DMS 273 treated with DMSO at 0.1 percent for 48 hours (cell line): ENCODE measurements at regions not wholly inside any gene's neighbourhood (a gene's known extent, or its start where the extent isn't known, plus 50 kb on each side); places are given as distances from the start of the nearest gene placed in this dataset.
"Not testable (repeated sequence)": the region's sequence is repeated elsewhere in the genome, so short reads cannot be mapped to it uniquely, and the experiment has no call there.

Source experiments
- DNase-seq: peaks from one replicate; lab custom pipeline; 2025; lab: John Stamatoyannopoulos, UW

DNA sequence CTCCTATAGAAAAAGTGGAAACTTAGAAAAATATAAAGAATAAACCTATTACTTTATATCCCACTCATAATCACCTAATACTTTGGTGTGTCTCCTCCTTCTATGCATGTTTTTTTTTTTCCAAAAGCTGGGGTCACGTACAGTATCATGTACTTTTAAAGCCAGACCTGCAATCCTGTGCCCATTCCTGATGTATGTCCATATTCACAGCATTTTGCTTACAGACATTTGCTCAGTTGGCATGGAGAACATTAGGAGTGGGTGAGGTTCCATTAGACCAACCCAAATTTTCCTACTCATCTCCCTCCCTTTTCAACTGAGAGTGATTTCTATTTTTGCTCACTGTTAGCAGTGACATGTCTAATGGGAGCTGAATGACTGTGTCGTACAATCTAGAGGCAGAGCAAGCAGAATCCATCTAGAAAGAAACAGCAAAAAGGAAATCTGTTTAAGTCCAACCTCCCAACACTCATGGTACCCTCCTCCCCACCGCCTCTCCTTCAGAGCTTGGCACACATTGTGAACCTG, 195.6 kb upstream of the KLF3 start:
- no peak for DNase-seq

DNA sequence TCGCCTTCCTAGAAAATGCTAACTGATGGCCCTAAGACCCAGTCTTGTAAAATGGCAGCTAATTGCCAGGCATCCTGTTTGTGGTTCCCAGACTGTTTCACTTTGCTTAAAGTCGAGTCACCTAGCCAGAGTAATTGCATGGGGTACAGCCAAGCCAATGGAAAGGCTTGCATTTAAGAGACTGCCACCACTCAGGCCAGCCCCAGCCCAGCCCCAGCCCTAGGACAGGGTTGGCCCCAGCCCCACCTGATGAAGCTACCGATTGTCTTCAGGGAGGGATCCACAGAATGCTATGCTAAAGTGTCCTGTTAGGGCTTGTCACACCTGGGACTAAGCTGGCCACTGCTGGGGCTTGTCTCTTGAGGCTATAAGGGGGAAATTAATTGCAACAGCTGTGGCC, 194.6 kb upstream of the KLF3 start:
- no peak for DNase-seq

DNA sequence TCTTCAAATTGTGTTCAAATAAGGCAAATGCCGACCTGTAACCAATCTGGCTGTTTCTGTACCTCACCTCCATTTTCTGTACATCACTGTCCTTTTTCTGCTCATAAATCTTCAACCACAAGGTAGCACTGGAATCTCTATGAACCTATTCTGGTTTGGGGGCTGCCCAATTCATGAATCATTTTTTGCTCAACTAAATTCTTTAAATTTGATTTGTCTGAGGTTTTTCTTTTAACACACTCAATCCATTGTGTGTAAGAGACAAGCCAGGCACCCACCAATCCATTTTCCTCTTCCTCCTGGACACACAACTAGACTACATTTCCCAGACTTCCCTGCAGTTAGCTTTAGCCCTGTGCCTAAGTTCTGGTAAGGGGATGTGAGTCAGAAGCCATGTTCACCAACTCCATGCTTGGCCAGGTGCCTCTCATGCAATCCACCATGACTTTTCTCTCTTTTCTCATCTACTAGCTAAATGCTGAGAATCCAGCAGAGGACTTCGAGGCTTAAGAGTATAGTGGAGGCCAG, 193.2 kb upstream of the KLF3 start:
- no peak for DNase-seq

DNA sequence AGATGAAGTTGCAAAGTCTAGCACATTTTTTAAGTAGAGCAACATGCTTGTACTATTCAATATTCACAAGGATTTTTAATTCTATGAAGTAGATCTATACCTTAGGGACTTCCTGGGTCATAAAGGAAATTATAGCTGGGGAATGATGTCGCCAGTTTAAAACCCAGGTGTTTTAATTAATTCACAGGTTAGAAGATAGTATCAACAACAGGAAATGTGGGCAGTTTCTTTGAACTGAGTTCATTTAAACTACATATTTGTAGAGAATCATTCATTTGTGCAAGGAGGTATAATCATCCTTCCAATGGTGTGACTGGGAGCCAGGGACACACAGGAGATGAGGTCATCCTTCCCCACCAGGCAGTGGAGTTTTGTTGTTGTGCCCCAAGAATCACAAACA, 181.3 kb upstream of the KLF3 start:
- DNase-seq: no peak

DNA sequence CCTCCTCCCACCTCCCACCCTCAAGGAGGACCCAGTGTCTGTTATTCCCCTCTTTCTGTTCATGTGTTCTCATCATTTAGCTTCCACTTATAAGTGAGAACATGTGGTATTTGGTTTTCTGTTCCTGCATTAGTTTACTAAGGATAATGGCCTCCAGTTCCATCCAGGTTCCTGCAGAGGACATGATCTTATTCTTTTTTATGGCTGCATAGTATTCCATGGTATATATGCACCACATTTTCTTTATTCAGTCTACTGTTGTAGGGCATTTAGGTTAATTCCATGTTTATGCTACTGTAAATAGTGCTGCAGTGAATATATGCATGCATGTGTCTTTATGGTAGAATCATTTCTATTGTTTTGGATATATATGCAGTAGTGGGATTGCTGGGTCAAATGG, 180.4 kb upstream of the KLF3 start:
- DNase-seq: not testable (repeated sequence)

DNA sequence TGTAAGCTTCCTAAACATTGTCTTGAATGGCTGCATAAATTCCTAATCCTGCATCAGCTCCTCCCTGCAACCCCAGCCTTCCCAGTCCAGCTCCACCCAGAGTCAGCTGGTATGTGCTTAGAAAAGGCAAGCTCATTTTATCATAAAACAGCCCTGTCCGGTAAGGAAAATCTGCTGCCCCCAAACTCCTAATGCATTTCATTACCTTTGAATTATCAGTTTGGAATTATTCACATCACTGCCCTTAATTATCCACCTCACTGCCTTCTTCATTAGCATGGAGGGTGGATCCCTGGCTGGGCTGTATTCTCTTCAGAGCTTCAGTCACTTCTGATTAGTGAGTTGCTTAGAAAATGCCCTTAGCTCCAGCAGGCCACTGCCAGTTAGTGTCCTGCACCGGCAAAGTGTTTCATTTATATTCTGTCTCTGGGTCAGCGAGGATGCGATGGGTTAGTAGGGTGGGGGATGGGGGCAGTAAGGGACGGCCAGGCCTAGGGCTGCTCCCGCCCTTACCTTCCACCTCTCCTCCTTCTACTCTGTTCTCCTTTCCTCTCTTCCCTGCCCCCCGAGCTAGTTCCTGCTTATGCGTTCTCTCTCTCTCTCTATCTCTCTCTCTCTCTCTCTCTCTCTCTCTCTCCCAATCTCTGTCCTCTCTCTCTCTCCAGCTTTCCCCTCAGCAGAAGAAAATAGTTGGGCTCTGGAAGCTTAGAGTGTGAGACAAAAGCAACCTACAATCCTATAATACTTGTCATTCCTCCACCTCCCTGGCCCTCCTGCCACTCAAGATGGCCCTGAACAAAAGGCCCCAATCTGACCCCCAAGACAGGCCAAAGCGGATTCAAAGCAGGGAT, 174.8 kb upstream of the KLF3 start:
- DNase-seq: no peak

DNA sequence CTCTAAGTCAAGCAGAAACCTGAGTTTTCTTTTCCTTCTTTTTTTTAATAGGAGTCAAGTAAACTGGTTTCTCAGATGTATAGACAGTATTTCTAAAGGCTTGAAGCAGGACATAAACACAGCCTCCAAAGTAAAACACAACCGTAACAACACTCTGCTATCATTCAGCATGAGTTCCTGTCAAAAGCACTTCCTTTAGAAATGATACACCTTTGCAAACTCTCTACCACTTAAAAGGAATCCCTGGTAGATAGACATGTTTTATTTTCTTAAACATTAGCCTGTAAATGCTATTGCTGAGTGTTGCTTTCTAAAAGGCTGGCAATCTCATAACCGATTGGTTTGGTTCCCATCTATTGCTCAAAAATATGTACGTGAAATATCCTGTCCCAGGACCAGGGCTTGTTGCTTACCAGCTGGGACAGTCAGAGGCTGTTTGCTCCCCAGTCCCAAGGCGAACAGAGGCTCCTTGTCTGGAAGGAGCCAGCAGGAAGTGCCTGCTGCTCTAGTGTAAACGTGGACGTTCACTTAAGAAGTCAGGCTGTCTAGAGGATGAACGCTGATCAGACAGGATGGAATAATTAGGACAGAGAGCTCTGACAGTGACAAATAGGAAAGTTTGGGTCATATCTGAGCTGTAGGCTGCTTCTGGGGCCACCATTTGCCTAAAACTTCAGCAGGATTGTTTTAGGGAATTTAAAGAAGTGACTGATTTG, 173.9 kb upstream of the KLF3 start:
- DNase-seq: no peak

DNA sequence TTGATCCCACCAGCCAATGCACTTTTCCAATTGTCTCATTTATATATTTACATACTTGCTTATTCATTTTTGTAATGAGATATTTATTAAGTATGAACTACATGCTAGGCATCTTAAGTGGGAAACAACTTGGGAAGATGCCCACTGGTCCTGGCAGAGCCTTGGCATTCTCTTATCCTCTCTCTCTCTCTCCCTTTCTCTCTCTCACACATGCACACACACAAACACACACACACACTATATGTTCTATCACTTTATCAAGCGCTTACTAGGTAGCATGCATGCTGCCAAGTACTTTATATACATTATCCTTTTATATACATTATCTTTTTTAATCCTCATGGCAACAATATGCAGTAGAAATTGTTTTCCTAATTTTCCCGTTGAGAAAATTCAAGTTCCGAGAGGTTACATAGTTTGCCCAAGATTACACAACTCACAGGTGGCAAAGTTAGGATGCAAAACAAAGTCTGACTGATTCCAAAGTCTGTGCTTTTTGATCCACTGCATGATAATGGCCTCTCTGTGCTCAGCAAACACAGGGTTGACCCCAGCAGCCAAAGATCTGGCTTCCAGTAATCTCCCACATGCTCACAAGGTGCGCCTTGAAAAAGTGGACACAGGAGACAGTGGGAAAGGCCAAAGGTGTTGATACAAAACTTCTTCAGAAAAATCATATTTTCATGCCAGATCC, 173.1 kb upstream of the KLF3 start:
- DNase-seq: no peak

DNA sequence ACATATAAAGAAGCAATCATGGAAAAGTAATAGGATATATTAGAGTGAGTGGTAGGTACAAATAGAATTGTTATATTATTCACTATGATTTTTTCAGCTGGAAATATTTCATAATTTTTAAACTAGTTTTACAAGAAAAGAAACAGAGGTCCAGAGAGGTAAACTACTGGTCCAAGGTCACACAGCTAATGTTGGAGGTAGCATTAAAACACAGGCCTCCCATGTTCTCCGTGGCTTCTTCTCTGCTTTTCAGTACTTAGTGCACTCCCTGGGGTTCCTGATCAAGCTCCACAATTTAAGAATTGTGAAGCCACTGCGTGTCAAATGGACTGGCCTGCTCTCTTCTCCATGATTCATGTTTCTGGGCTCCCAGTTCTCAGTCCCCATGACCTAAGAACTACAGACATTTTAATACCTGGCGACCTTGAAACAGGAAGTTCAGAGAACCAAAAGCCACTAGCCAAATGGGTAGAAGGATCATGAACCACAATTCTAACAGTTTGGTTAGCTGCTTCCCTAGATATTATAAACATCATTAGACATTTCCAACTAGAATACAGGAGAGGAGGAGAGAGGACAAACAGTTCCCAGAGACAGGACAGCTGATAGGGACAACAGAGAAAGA, 172.0 kb upstream of the KLF3 start:
- no peak for DNase-seq

DNA sequence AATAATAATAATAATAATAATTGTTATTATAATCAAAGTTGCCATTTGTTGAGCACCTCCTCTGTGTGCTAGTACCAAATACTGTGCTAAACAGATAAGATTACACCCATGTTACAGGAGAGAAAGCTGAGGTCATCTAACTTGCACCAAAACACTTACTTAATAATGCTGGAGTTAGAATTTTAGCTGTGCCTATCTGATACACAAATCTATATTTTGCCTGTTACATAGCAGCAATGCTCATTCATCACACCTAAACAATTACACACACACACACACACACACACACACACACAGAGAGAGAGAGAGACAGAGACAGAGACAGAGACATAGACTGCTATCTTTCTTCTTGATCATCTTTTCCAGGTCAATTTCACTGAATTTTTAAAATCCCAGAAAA, 170.9 kb upstream of the KLF3 start:
- no peak for DNase-seq

DNA sequence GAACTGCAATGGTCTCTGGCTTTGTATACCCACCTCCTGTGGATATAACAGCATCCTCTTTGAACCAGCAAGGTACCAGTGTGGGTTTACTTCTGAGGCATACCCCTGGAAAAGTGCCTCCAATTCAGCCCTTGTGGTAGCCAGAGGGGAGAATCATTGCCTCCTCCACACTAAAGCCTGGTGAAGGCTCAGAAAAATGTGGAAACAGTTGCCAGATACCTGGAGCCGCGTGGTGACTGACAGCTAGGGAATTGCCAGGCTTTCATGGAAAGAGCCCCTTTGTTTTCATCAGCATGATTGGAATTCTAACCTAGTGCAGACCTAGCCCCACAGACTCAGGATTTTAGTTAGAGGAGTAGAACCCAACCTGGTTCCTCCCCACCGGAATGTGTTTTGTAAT, 168.6 kb upstream of the KLF3 start:
- DNase-seq: no peak

DNA sequence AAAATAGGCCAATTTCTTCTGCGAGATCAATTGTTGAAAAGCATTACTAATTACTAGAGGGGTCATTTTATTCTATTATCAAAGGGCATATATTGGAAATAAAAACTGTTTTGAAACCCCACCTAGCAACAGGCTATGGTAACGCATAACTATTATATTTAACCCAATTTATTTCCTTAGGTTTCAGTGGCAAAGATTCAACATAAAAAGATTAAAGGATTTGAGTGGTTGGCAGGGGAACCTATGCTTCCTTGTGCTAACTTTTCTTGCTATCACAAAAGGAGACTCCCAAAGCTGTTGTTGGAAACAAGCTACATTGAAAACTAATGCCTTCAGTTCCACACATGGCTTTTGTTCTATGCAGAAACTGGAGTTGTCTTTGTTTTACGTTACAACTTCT, 166.9 kb upstream of the KLF3 start:
- no peak for DNase-seq

DNA sequence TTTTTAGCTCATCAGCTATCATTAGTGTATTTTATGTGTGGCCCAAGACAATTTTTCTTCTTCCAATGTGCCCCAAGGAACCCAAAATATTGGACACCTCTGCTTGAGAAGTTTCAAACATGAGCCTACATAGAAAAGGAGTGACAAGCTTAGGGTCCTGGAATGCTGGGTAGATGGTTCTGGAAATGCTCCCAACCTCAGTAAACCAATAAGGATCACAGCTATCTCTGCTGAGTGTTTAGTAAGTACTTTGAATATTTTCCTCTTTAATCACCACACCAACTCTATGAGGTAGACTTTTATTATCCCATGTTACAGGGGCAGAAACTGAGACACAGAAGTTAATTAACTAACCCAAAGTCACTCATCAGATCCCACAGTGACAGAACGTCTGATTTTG, 164.9 kb upstream of the KLF3 start:
- DNase-seq: no peak

DNA sequence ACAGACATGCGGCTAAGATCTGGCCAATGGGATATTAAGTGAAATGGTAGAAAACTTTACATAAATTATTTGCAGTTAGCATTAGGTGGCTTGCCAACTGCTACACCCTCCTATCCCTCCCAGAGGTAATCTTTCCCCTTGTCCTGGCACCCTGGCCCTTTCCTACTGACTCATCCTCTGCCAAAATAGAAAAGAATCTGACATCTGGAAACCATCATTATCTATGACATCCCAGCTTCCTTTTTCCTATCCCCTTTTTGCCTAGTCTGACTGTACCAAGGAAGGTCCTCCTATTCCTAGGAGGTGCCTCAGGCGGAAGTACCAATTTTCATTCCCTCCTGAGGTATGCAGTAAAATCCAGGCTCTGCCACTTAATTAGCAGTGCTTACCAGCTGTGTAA, 163.6 kb upstream of the KLF3 start:
- DNase-seq: no peak

DNA sequence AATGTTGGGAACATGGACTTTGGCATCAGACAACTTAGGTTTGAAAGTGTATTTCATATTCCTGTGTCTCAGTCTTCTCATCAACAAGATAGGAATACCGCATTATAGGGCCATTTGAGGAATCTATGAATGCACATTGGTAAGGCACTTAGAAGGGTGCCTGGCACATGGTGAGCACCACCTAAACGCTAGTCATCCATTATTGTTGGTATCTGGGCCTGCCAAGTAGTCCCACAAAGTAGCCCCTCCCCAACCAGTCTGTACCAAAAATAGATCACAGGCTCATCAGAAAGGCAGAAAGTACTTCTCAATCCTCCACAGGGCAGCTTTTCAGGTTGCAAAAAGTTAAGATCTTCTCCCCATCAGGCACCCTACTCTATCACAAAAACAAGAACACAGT, 162.3 kb upstream of the KLF3 start:
- no peak for DNase-seq

DNA sequence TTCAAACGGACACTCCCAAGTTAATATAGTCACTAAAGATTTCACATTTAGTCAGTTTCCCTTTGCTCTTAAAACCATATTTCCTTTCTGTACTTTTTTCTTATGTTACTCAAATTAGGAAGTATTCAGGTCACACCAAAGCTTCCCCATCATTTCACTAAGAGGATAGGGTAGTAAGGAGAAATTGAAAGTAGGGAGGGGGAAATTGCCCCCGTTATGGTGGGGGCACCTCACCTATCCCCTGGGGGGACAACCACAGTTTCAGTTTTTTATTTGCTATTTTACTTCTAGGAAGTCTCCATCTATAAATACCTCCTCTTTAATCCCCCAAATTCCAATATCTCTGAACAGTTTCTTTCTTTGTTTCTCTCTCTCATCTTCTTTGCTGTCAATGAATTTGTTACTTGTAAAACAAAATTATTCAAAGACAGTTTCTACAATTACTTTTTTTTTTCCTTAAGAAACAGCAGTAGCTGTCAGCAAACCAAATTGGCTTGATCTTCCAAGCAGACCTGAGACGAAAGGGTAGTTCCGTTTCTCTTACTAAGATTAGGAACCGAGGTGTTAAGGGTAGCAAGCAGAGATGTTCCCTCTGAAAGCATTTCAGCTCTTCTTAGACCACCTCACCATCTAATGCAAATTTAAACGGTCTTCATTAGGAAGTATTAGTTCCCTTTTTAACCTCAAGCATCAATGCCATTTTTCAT, 160.2 kb upstream of the KLF3 start:
- no peak for DNase-seq

DNA sequence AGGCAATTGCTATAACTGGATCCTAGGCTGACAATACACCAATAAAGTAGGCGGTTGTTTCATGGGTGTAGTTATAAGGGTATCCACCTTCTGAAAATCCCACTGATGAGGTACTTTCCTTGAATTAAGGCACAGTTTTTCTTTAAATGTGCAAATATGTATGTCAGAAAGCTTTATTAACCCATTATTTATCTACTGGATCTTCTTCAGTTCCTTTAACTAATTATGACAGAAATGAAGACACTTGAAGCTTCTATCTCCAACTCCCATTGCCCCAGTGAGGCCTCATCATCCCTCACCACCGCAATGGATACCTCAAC, 159.6 kb upstream of the KLF3 start:
- no peak for DNase-seq

DNA sequence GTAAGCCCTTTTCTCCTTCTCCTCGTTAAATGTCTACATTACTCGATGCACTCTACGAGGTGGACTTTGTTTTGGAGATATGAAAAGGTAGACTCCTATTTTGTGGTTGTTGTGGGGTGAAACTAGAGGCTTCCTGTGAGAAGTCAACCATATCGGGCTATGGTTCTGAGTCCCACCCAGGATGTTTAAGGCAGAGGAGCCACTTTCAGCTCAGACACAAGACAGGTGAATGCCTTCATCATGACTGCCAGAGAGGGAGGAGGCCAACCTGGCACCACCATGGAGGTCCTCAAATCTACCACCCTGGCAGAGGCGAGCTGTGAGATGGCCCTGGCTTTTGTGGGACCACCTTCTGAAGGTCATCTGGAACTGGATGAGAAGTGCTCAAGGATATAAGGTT, 154.4 kb upstream of the KLF3 start:
- DNase-seq: no peak

DNA sequence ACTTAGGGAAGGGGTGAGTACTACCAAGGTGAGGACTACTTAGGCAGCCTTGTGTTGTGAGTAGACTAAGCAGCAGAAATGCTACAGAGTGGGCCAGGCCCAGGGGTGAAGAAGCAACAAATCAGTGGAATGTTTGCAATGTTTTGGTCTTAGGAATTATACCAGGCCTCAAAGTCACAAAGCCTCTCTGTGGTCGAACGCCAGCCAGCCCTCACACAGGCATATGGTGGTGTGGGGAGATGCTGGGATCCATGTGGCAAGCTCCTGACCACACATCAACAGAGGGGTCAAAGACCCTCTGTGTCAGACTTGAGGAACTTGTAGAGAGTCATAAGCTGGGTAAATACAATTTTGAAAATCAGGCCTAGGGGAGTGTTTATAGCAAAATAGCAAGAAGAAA, 153.8 kb upstream of the KLF3 start:
- DNase-seq: no peak

DNA sequence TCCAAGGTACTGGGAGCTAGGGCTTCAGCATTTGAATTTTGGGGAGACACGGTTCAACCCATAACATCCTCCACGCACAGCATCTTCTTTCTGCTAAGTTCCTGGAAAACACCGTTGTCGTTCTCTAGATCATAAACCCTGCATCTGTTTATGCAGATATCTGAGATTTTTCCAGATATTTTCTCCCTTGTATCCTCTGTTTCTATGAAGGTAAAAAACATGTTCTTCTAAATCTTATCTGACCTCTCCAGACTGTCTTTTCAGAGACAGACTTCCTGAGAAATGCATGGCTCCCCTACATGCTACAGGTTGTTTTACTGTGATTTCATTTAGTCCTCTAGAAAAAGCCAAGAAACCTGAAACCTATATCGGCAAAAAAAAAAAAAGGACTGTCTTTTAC, 152.3 kb upstream of the KLF3 start:
- no peak for DNase-seq

DNA sequence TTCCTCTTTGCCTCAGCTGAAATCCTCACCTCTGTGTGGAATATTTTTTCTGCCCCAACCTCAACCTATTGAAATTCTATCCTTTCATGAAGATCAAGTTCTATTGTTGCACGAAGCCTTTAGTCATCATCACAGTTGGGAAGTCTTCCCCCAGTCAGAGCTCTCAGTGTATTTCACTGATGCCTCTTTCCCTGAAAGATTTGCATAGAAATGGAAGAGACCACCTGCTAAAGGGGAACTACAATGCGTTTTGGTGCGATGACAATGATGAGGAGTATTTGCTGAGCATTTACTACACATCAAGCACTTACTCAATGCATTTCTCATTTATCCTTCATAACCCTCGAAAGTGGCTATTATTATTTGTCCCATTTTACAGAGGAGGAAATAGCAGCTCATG, 151.2 kb upstream of the KLF3 start:
- no peak for DNase-seq
